GM18873 (cell line): ENCODE measurements at regions not wholly inside any gene's neighbourhood (a gene's known extent, or its start where the extent isn't known, plus 50 kb on each side); places are given as distances from the start of the nearest gene placed in this dataset.
"Not testable (repeated sequence)": the region's sequence is repeated elsewhere in the genome, so short reads cannot be mapped to it uniquely, and the experiment has no call there.

Source experiments
- ATAC-seq: cut with Tn5 transposase; IDR thresholded peaks from one replicate; pipeline ENCODE4 v1.9.1; 2021; ENCODE audit warnings: mild to moderate bottlenecking, moderate library complexity, moderate number of reproducible peaks; ENCODE audit not compliant: unreplicated experiment, low FRiP score

GRCh38 chr2:207321514-207321913 is 155.8 kb upstream of the KLF7 start:
- no peak for ATAC-seq

GRCh38 chr2:207324001-207324400 is 158.3 kb upstream of the KLF7 start:
- no peak for ATAC-seq

- ATAC-seq: no peak
These were observed 161.8 kb upstream of the KLF7 start for GRCh38 chr2:207327513-207327912.

GRCh38 chr2:207328944-207329386 is 163.2 kb upstream of the KLF7 start:
- ATAC-seq: peak; percentile 40

GRCh38 chr2:207330912-207331311 is 165.2 kb upstream of the KLF7 start:
- peak; percentile 52 for ATAC-seq

DNA sequence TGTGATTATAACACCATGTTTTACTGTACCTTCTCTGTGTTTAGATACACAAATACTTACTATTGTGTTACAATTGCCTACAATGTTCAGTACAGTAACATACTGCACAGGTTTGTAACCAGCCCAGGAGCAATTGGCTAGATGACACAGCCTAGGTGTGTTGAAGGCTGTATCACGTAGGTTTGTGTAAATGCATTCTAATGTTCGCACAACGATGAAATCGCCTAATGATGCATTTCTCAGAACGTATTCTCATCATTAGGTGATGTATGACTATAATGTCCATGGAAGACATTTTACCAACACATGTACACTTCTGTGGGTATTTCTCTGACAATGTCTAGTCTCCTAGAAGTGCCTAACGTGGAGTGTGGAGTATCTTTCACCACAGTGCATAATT is 165.9 kb upstream of the KLF7 start:
- no peak for ATAC-seq

GRCh38 chr2:207332480-207333212 is 166.9 kb upstream of the KLF7 start:
- ATAC-seq: no peak

GRCh38 chr2:207333599-207334300 is 168.0 kb upstream of the KLF7 start:
- no peak for ATAC-seq

DNA sequence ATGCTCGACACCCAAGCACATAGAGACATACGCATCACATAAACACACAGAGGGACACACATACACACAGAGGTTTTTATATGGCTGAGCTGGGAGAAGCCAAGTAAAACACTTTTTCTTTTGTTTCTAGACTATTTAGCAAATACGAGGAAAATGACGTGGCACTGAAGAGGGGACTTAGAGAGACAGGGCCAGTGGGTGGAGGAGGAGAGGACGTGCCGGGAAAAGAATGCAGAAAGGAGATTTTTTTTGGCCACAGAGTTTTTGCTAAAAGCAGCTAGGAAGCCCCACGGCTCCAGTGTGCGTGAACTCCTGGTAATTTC is 168.5 kb upstream of the KLF7 start:
- ATAC-seq: no peak

DNA sequence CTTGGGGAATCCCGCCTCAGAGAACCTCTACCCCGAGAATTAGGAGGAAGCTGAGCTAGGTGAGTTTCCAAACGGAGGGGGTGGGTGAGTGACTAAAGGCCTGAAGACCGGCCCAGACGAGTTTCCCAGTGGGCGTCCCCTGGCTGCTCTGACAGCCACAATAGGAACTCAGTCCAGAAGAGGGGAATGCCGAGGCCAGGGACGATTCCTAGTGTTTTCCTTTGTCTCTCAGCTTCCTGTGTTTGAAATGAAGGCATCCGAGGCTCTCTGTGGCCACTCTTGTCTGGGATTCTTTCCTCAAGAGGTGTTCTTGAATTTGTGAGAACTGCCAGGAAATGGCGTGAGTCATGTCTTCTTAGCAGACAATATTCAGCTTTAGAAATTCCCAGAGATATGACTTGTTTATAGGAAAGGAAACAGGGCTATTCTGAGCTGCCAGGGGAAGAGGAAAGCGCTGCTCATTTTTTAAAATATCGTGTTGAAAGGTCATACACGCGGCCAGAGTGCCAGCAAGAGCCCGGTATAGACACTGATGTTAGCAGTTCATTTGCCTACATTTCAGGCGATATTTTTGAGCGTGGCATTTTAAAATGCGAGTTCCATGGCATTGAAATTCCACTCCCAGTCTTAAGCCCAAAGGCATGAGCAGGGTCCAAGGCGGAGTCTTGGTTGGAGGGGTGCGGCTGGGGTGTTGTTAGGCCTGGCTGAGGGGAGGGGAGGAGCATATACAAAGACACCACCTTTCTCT is 169.1 kb upstream of the KLF7 start:
- ATAC-seq: no peak

GRCh38 chr2:207337234-207338219 is 171.8 kb upstream of the KLF7 start:
- ATAC-seq: peak; percentile 46

GRCh38 chr2:207338220-207338607 is 172.5 kb upstream of the KLF7 start:
- no peak for ATAC-seq

DNA sequence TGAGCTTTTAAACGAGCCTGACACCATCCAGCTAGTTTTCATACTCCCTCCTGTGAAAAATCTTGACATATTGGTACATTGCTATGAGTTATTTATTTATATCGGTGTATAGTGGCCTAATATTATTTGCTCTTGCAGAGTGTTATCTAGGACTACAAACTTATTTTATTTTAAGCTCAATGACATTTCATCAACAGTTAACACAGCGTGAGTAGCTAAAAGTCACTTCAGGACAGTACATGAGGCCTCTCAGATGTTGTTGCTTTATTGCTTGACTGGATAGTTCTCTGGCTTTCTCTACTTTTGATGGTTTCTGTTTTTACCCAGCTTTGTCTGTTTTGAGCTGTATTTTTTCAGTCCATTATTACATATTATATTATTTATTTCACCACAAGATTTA is 172.9 kb upstream of the KLF7 start:
- ATAC-seq: no peak

DNA sequence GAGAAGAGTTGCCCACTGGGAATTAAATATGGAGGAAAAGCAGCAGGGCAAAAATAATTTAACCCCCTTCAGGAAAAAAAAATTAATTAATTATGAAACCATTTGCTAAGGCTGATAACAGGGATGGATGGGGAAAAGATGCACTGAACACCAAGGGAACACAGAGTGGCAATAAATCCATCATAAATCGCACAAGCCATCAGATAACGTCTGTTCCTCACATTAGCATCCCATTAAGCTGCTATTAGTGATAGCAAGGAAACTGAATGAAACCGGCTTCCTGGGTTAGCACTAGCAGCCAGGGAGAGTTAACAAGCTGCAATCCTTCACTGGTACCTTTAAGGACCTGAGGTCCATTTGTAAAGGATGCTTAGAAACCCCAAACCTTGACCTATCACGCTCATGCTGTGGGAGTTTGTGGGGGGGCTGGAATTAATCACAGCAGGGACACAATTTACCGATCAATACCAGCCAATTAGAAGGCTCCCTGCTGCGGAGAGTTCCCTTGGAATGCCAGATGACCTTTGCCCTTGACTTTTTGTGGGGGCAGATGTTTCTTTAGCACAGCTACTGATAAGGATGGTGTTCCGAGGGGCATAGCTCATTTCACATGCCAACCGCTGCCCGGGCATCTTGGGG is 175.5 kb upstream of the KLF7 start:
- ATAC-seq: no peak

GRCh38 chr2:207341804-207342203 is 176.1 kb upstream of the KLF7 start:
- no peak for ATAC-seq

DNA sequence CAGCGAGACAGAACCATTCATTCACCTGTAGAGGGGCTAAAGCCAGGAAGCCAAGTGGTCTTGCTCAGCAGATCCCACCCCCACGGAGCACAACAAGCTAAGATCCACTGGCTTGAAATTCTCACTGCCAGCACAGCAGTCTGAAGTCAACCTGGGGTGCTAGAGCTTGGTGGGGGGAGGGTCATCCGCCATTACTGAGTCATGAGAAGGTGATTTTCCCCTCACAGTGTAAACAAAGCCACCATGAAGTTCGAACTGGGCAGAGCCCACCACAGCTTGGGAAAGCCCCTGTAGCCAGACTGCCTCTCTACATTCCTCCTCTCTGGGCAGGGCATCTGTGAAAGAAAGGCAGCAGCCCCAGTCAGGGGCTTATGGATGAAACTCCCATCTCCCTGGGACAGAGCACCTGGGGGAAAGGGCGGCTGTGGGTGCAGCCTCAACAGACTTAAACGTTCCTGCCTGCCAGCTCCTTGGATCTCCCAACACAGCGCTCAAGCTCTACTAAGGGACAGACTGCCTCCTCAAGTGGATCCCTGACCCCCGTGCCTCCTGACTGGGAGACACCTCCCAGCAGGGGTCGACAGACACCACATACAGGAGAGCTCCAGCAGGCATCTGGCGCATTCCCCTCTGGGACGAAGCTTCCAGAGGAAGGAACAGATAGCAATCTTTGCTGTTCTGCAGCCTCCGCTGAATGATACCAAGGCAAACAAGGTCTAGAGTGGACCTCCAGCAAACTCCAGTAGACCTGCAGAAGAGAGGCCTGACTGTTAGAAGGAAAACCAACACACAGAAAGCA is 179.0 kb upstream of the KLF7 start:
- not testable (repeated sequence) for ATAC-seq

GRCh38 chr2:207351171-207351570 is 178.6 kb upstream of the CREB1 start:
- no peak for ATAC-seq

DNA sequence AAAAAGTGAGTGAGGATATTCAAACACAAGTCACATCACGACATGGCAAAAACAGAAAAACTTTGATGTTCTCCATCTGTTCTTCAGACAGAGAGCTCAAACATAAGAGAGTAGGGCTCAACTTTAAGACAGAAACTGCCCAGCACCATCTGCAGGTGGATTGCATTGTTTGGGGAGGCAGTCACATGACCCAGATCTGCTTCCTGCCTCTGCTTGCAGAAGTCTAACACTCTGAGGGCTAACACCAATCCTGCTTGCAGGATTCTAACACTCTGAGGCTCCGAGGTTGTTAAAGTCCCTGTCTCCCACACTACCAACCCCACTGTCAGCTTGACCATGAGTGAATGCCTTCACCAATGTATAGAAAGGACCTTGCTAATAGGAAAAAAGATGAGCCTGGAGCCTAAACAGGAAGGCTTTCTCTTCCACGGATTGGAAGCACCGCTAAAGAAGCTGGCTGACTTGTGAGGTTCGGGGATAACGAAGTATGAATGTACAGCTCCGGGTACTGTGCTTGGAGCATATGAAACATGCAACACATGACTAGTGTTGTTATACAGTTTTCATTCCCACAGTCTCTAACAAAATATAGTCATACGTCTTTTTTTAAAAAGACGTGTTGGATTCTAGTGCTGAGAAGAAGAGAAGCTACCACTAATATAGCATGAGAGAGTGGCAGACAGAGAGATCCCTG is 176.6 kb upstream of the CREB1 start:
- peak; percentile 73 for ATAC-seq
